Neural cell (in vitro differentiated cells): ENCODE measurements at regions not wholly inside any gene's neighbourhood (a gene's known extent, or its start where the extent isn't known, plus 50 kb on each side); places are given as distances from the start of the nearest gene placed in this dataset.

ENCODE experiments used
- H2AFZ ChIP-seq: fragments of 200-600, 300-800 bp; sonication (generic), shearing (Covaris generic); 2 replicates; pipeline ENCODE4 v1.6.0; 2014; ENCODE audit warnings: low read depth, mild to moderate bottlenecking, antibody characterized with exemption, low read length, moderate library complexity
- H3F3A ChIP-seq: fragments of 200-600 bp; shearing (Covaris generic); 2 replicates; pipeline ENCODE4 v1.6.1; 2016; ENCODE audit warnings: mild to moderate bottlenecking, moderate library complexity, mixed read lengths, antibody characterized with exemption, low read length; ENCODE audit not compliant: insufficient read depth, poor library complexity, severe bottlenecking
- H3K27ac ChIP-seq: fragments of 200-600, 300-800 bp; sonication (generic), shearing (Covaris generic); 2 replicates; pipeline ENCODE4 v1.5.1; 2014; ENCODE audit warnings: mild to moderate bottlenecking, low read length, moderate library complexity
- H3K27me3 ChIP-seq: fragments of 300-800, 200-600 bp; sonication (generic), shearing (Covaris generic); 2 replicates; pipeline ENCODE4 v1.6.0; 2014; ENCODE audit warnings: mild to moderate bottlenecking, low read depth, low read length, moderate library complexity; ENCODE audit not compliant: insufficient read depth
- H3K36me3 ChIP-seq: fragments of 300-800, 200-600 bp; sonication (generic), shearing (Covaris generic); 2 replicates; pipeline ENCODE4 v1.5.1; 2014; ENCODE audit warnings: mild to moderate bottlenecking, antibody characterized with exemption, low read length, moderate library complexity; ENCODE audit not compliant: insufficient read depth
- H3K4me2 ChIP-seq: fragments of 300-800, 200-600 bp; sonication (generic), shearing (Covaris generic); 2 replicates; pipeline ENCODE4 v1.6.0; 2014; ENCODE audit warnings: mild to moderate bottlenecking, low read length
- H3K4me3 ChIP-seq: fragments of 300-800, 200-600 bp; sonication (generic), shearing (Covaris generic); 2 replicates; pipeline ENCODE4 v1.5.1; 2014; ENCODE audit warnings: mild to moderate bottlenecking, low read length, moderate library complexity
- H3K79me2 ChIP-seq: fragments of 200-600 bp; shearing (Covaris generic); replicated peaks from 2 replicates; pipeline ENCODE4 v1.6.0; 2014; ENCODE audit warnings: mild to moderate bottlenecking, low read length, moderate library complexity; ENCODE audit not compliant: insufficient read depth
- H3K9ac ChIP-seq: fragments of 300-800, 200-600 bp; sonication (generic), shearing (Covaris generic); 2 replicates; pipeline ENCODE4 v1.6.1; 2016; ENCODE audit warnings: mild to moderate bottlenecking, low read length, mixed read lengths
- H3K9me2 ChIP-seq: fragments of 200-600 bp; shearing (Covaris generic); 2 replicates; pipeline ENCODE4 v1.6.1; 2016; ENCODE audit warnings: mild to moderate bottlenecking, low read length, mixed read lengths; ENCODE audit not compliant: insufficient read depth
- H3K9me3 ChIP-seq: fragments of 200-600, 300-800 bp; sonication (generic), shearing (Covaris generic); 2 replicates; pipeline ENCODE4 v1.6.1; 2016; ENCODE audit warnings: mild to moderate bottlenecking, mixed run types, low read length, moderate library complexity, mixed read lengths
- H4K20me1 ChIP-seq: fragments of 200-600 bp; shearing (Covaris generic); 2 replicates; pipeline ENCODE4 v1.6.1; 2016; ENCODE audit warnings: mild to moderate bottlenecking, mixed run types; ENCODE audit not compliant: insufficient read depth
- CTCF ChIP-seq: fragments of 450-650 bp; IDR thresholded peaks from 2 replicates; pipeline ENCODE4 v1.5.1; 2014; ENCODE audit warnings: antibody characterized with exemption, mild to moderate bottlenecking, moderate library complexity; ENCODE audit not compliant: poor library complexity, severe bottlenecking
- EP300 ChIP-seq: fragments of 450-650 bp; conservative IDR thresholded peaks from 2 replicates; pipeline ENCODE4 v1.6.1; 2014; ENCODE audit warnings: antibody characterized with exemption, mild to moderate bottlenecking, moderate library complexity; ENCODE audit not compliant: poor library complexity, severe bottlenecking
- EZH2 ChIP-seq: fragments of 200-600, 300-800 bp; shearing (Covaris generic), sonication (generic); IDR thresholded peaks from 2 replicates; pipeline ENCODE4 v1.6.1; 2014; ENCODE audit warnings: antibody characterized with exemption, low read length, borderline replicate concordance, mild to moderate bottlenecking; ENCODE audit not compliant: insufficient read depth, poor library complexity, severe bottlenecking
- MXI1 ChIP-seq: fragments of 450-650 bp; conservative IDR thresholded peaks from 2 replicates; pipeline ENCODE4 v1.6.1; 2014; ENCODE audit warnings: antibody characterized with exemption, mild to moderate bottlenecking; ENCODE audit not compliant: poor library complexity, severe bottlenecking
- POLR2AphosphoS5 ChIP-seq: IDR thresholded peaks from 2 replicates; pipeline ENCODE4 v1.6.1; 2012
- RAD21 ChIP-seq: fragments of 450-650 bp; conservative IDR thresholded peaks from 2 replicates; pipeline ENCODE4 v1.6.1; 2014; ENCODE audit warnings: antibody characterized with exemption, mild to moderate bottlenecking, moderate library complexity
- REST ChIP-seq: IDR thresholded peaks from 2 replicates; pipeline ENCODE4 v1.6.1; 2012; ENCODE audit warnings: borderline replicate concordance
- SMC3 ChIP-seq: fragments of 450-650 bp; conservative IDR thresholded peaks from 2 replicates; pipeline ENCODE4 v1.6.1; 2014; ENCODE audit warnings: antibody characterized with exemption, mild to moderate bottlenecking, moderate library complexity; ENCODE audit not compliant: poor library complexity
- TAF1 ChIP-seq: IDR thresholded peaks from 2 replicates; pipeline ENCODE4 v1.6.1; 2012; ENCODE audit warnings: low read depth

- H3K36me3 ChIP-seq, result no peaks in the 10 kb centered on the region
- H3K4me2 ChIP-seq, result peak overlapping the region; percentile 98
- H4K20me1 ChIP-seq, result no peaks in the 10 kb centered on the region
- H3K9me3 ChIP-seq, result no peaks in the 10 kb centered on the region
- H3K27me3 ChIP-seq, result peaks cover 59% of the 10 kb centered on the region
- TF ChIP-seq REST (no peak), EP300 (no peak), POLR2AphosphoS5 (no peak), MXI1 (no peak), RAD21 (no peak)
- H2AFZ ChIP-seq, result no peak overlapping the region
- no peaks in the 10 kb centered on the region for H3K9me2 ChIP-seq
- H3K79me2 ChIP-seq, result no peaks in the 10 kb centered on the region
- H3K4me3 ChIP-seq, result peak overlapping the region; percentile 84
- H3K9ac ChIP-seq, result peak overlapping the region; percentile 80
- H3K27ac ChIP-seq, result peak overlapping the region; percentile 79
- peaks cover 8% of the 10 kb centered on the region for H3F3A ChIP-seq
Measured at GRCh38 chr19:30223866-30224688, 148.1 kb upstream of the ZNF536 start.

GRCh38 chr19:30224689-30225606 lies 147.2 kb upstream of the ZNF536 start:
- Histone ChIP-seq H3K36me3 (no peaks in the 10 kb centered on the region), H3K4me3 (peak overlapping the region; percentile 84), H2AFZ (peak overlapping the region; percentile 40), H3K4me2 (peak overlapping the region; percentile 98), H3K27me3 (peaks cover 61% of the 10 kb centered on the region), H3K9me2 (no peaks in the 10 kb centered on the region), H3K9ac (peak overlapping the region; percentile 80), H3F3A (peaks cover 8% of the 10 kb centered on the region), H3K27ac (peak overlapping the region; percentile 79), H3K9me3 (no peaks in the 10 kb centered on the region), H3K79me2 (no peaks in the 10 kb centered on the region), H4K20me1 (no peaks in the 10 kb centered on the region)
- no peak for TF ChIP-seq EZH2
- TF ChIP-seq RAD21, result peak; percentile 47
- peak; percentile 98 for TF ChIP-seq POLR2AphosphoS5
- no peak for TF ChIP-seq CTCF
- no peak for TF ChIP-seq REST
- peak; percentile 85 for TF ChIP-seq EP300
- TF ChIP-seq SMC3, result peak; percentile 41
- TF ChIP-seq TAF1, result peak; percentile 43
- no peak for TF ChIP-seq MXI1
